ENCODE measurements at regions not wholly inside any gene's neighbourhood (a gene's known extent, or its start where the extent isn't known, plus 50 kb on each side); places are given as distances from the start of the nearest gene placed in this dataset.

GRCh38 chrX:113956936-113957335, 627.0 kb upstream of the HTR2C start:
- Histone ChIP-seq H3K27me3 (ENCODE audit: insufficient read depth, low read length, poor library complexity, severe bottlenecking) (no peaks in the 10 kb centered on the region), H3F3A (ENCODE audit: low read depth) (no peaks in the 10 kb centered on the region), H3K9me3 (ENCODE audit: insufficient read depth, low read depth, low read length) (no peaks in the 10 kb centered on the region), H3K4me1 (ENCODE audit: insufficient read depth, low read length, poor library complexity, severe bottlenecking) (no peaks in the 10 kb centered on the region), H2AFZ (ENCODE audit: low read length) (no peak overlapping the region), H3K79me2 (ENCODE audit: insufficient read depth, low read length) (no peaks in the 10 kb centered on the region), H3K9me2 (replicated peaks; ENCODE audit: low read depth, low read length) (no peaks in the 10 kb centered on the region), H4K20me1 (ENCODE audit: insufficient read depth, low read length, poor library complexity, severe bottlenecking) (no peaks in the 10 kb centered on the region), H3K36me3 (ENCODE audit: insufficient read depth, low read length) (no peaks in the 10 kb centered on the region), H3K4me2 (ENCODE audit: low read depth, low read length, poor library complexity, severe bottlenecking) (no peak overlapping the region), H3K9ac (ENCODE audit: low read depth, low read length, poor library complexity, severe bottlenecking) (no peak overlapping the region), H3K4me3 (ENCODE audit: low read length, poor library complexity, severe bottlenecking) (no peak overlapping the region)
- TF ChIP-seq EZH2phosphoT487 (IDR thresholded peaks at IDR 0.05; ENCODE audit: borderline replicate concordance) (no peak), CTCF (conservative IDR thresholded peaks at IDR 0.05; ENCODE audit: low read length) (no peak)

GRCh38 chrX:113954297-113954696, 629.6 kb upstream of the HTR2C start:
- Histone ChIP-seq H3K9me3 (ENCODE audit: insufficient read depth, low read depth, low read length) (no peaks in the 10 kb centered on the region), H4K20me1 (ENCODE audit: insufficient read depth, low read length, poor library complexity, severe bottlenecking) (no peaks in the 10 kb centered on the region), H3K4me1 (ENCODE audit: insufficient read depth, low read length, poor library complexity, severe bottlenecking) (no peaks in the 10 kb centered on the region), H3K9me2 (replicated peaks; ENCODE audit: low read depth, low read length) (no peaks in the 10 kb centered on the region), H3K36me3 (ENCODE audit: insufficient read depth, low read length) (no peaks in the 10 kb centered on the region), H3K4me2 (ENCODE audit: low read depth, low read length, poor library complexity, severe bottlenecking) (no peak overlapping the region), H3K79me2 (ENCODE audit: insufficient read depth, low read length) (no peaks in the 10 kb centered on the region), H3K27me3 (ENCODE audit: insufficient read depth, low read length, poor library complexity, severe bottlenecking) (no peaks in the 10 kb centered on the region), H3F3A (ENCODE audit: low read depth) (no peaks in the 10 kb centered on the region), H3K9ac (ENCODE audit: low read depth, low read length, poor library complexity, severe bottlenecking) (no peak overlapping the region), H2AFZ (ENCODE audit: low read length) (no peak overlapping the region), H3K4me3 (ENCODE audit: low read length, poor library complexity, severe bottlenecking) (no peak overlapping the region)
- TF ChIP-seq EZH2phosphoT487 (IDR thresholded peaks at IDR 0.05; ENCODE audit: borderline replicate concordance) = no peak
- TF ChIP-seq CTCF (conservative IDR thresholded peaks at IDR 0.05; ENCODE audit: low read length) = no peak

- TF ChIP-seq EZH2phosphoT487 (IDR thresholded peaks at IDR 0.05; ENCODE audit: borderline replicate concordance) (no peak), CTCF (conservative IDR thresholded peaks at IDR 0.05; ENCODE audit: low read length) (no peak)
- no peak overlapping the region for H3K4me2 ChIP-seq (ENCODE audit: low read depth, low read length, poor library complexity, severe bottlenecking)
- no peaks in the 10 kb centered on the region for H3K9me3 ChIP-seq (ENCODE audit: insufficient read depth, low read depth, low read length)
- H3K27me3 ChIP-seq (ENCODE audit: insufficient read depth, low read length, poor library complexity, severe bottlenecking) = no peaks in the 10 kb centered on the region
- no peaks in the 10 kb centered on the region for H3K9me2 ChIP-seq (replicated peaks; ENCODE audit: low read depth, low read length)
- H3F3A ChIP-seq (ENCODE audit: low read depth) = no peaks in the 10 kb centered on the region
- H3K4me3 ChIP-seq (ENCODE audit: low read length, poor library complexity, severe bottlenecking) = no peak overlapping the region
- H3K79me2 ChIP-seq (ENCODE audit: insufficient read depth, low read length) = no peaks in the 10 kb centered on the region
- no peaks in the 10 kb centered on the region for H4K20me1 ChIP-seq (ENCODE audit: insufficient read depth, low read length, poor library complexity, severe bottlenecking)
- H3K36me3 ChIP-seq (ENCODE audit: insufficient read depth, low read length) = no peaks in the 10 kb centered on the region
- no peak overlapping the region for H3K9ac ChIP-seq (ENCODE audit: low read depth, low read length, poor library complexity, severe bottlenecking)
- H2AFZ ChIP-seq (ENCODE audit: low read length) = no peak overlapping the region
- H3K4me1 ChIP-seq (ENCODE audit: insufficient read depth, low read length, poor library complexity, severe bottlenecking) = no peaks in the 10 kb centered on the region
Measured at GRCh38 chrX:113950081-113950678, 633.7 kb upstream of the HTR2C start.
